ENCODE measurements at regions not wholly inside any gene's neighbourhood (a gene's known extent, or its start where the extent isn't known, plus 50 kb on each side); places are given as distances from the start of the nearest gene placed in this dataset.

GRCh38 chr5:101687349-101687985, 608.6 kb downstream of the SLCO4C1 start:
- H3K36me3 ChIP-seq (ENCODE audit: insufficient read depth, low read length), result no peaks in the 10 kb centered on the region
- no peak overlapping the region for H3K4me3 ChIP-seq (ENCODE audit: low read depth, low read length, poor library complexity, severe bottlenecking)
- H3K27ac ChIP-seq (ENCODE audit: low read depth, low read length, poor library complexity, severe bottlenecking), result no peak overlapping the region
- no peaks in the 10 kb centered on the region for H3K27me3 ChIP-seq (ENCODE audit: insufficient read depth, low read length)
- no peaks in the 10 kb centered on the region for H3K4me1 ChIP-seq (ENCODE audit: insufficient read depth, low read length, severe bottlenecking)
- no peaks in the 10 kb centered on the region for H3K9me2 ChIP-seq (ENCODE audit: low read depth, low read length)
- no peak for TF ChIP-seq EZH2 (IDR thresholded peaks at IDR 0.05; ENCODE audit: borderline replicate concordance, low read length)
- no peak for TF ChIP-seq CTCF (IDR thresholded peaks at IDR 0.05; ENCODE audit: low read length)
- H3K9me3 ChIP-seq (ENCODE audit: low read length), result no peaks in the 10 kb centered on the region
- H2AFZ ChIP-seq (ENCODE audit: low read length), result no peak overlapping the region
- H4K20me1 ChIP-seq (ENCODE audit: insufficient read depth, low read length), result no peaks in the 10 kb centered on the region
- no peaks in the 10 kb centered on the region for H3F3A ChIP-seq (ENCODE audit: insufficient read depth, low read length)
- no peak overlapping the region for H3K4me2 ChIP-seq (ENCODE audit: low read length)
- H3K9ac ChIP-seq (ENCODE audit: low read length), result no peak overlapping the region
- no peaks in the 10 kb centered on the region for H3K79me2 ChIP-seq (ENCODE audit: insufficient read depth, low read length)

- Histone ChIP-seq H2AFZ (ENCODE audit: low read length) (no peak overlapping the region), H4K20me1 (ENCODE audit: insufficient read depth, low read length) (no peaks in the 10 kb centered on the region), H3K27ac (ENCODE audit: low read depth, low read length, poor library complexity, severe bottlenecking) (no peak overlapping the region), H3K9me3 (ENCODE audit: low read length) (no peaks in the 10 kb centered on the region), H3K79me2 (ENCODE audit: insufficient read depth, low read length) (no peaks in the 10 kb centered on the region), H3K9ac (ENCODE audit: low read length) (no peak overlapping the region), H3K4me2 (ENCODE audit: low read length) (no peak overlapping the region), H3K4me3 (ENCODE audit: low read depth, low read length, poor library complexity, severe bottlenecking) (no peak overlapping the region), H3K36me3 (ENCODE audit: insufficient read depth, low read length) (no peaks in the 10 kb centered on the region), H3K9me2 (ENCODE audit: low read depth, low read length) (no peaks in the 10 kb centered on the region), H3F3A (ENCODE audit: insufficient read depth, low read length) (no peaks in the 10 kb centered on the region), H3K27me3 (ENCODE audit: insufficient read depth, low read length) (no peaks in the 10 kb centered on the region), H3K4me1 (ENCODE audit: insufficient read depth, low read length, severe bottlenecking) (no peaks in the 10 kb centered on the region)
- no peak for TF ChIP-seq CTCF (IDR thresholded peaks at IDR 0.05; ENCODE audit: low read length)
- no peak for TF ChIP-seq EZH2 (IDR thresholded peaks at IDR 0.05; ENCODE audit: borderline replicate concordance, low read length)
These were observed 609.4 kb downstream of the SLCO4C1 start for GRCh38 chr5:101686536-101687157.

- Histone ChIP-seq H3K4me3 (ENCODE audit: low read depth, low read length, poor library complexity, severe bottlenecking) (no peak overlapping the region), H3K9me2 (ENCODE audit: low read depth, low read length) (no peaks in the 10 kb centered on the region), H3K9ac (ENCODE audit: low read length) (no peak overlapping the region), H3K79me2 (ENCODE audit: insufficient read depth, low read length) (no peaks in the 10 kb centered on the region), H3K27ac (ENCODE audit: low read depth, low read length, poor library complexity, severe bottlenecking) (no peak overlapping the region), H2AFZ (ENCODE audit: low read length) (no peak overlapping the region), H3F3A (ENCODE audit: insufficient read depth, low read length) (no peaks in the 10 kb centered on the region), H3K9me3 (ENCODE audit: low read length) (no peaks in the 10 kb centered on the region), H4K20me1 (ENCODE audit: insufficient read depth, low read length) (no peaks in the 10 kb centered on the region), H3K36me3 (ENCODE audit: insufficient read depth, low read length) (no peaks in the 10 kb centered on the region), H3K27me3 (ENCODE audit: insufficient read depth, low read length) (no peaks in the 10 kb centered on the region; the same call in 1 of the 2 replicates), H3K4me1 (ENCODE audit: insufficient read depth, low read length, severe bottlenecking) (no peaks in the 10 kb centered on the region), H3K4me2 (ENCODE audit: low read length) (no peak overlapping the region)
- TF ChIP-seq EZH2 (IDR thresholded peaks at IDR 0.05; ENCODE audit: borderline replicate concordance, low read length) (no peak), CTCF (IDR thresholded peaks at IDR 0.05; ENCODE audit: low read length) (no peak)
These were observed 616.3 kb downstream of the SLCO4C1 start for GRCh38 chr5:101679816-101680215.
